Fibroblast of the aortic adventitia (primary cell): ENCODE measurements at regions not wholly inside any gene's neighbourhood (a gene's known extent, or its start where the extent isn't known, plus 50 kb on each side); places are given as distances from the start of the nearest gene placed in this dataset.
"Not testable (repeated sequence)": the region's sequence is repeated elsewhere in the genome, so short reads cannot be mapped to it uniquely, and the experiment has no call there.

ENCODE experiments used
- DNase-seq: peaks from one replicate; pipeline ENCODE4 v3.0.0-alpha.2; 2010; ENCODE audit warnings: low read depth
- H3K4me3 ChIP-seq: 2 replicates; pipeline ENCODE4 v1.5.1; 2011; ENCODE audit warnings: low read depth, mild to moderate bottlenecking, control low read depth, low read length, moderate library complexity
- CTCF ChIP-seq: IDR thresholded peaks from 2 replicates; pipeline ENCODE4 v1.5.1; 2011; ENCODE audit warnings: mild to moderate bottlenecking, low read length, control low read depth, inconsistent platforms; ENCODE audit not compliant: insufficient read depth

- H3K4me3 ChIP-seq = no peak overlapping the region
- no peak for DNase-seq
- no peak for TF ChIP-seq CTCF
Observed at GRCh38 chr4:147104768-147105167, 159.1 kb upstream of the TTC29 start.

- no peak for TF ChIP-seq CTCF
- H3K4me3 ChIP-seq = no peak overlapping the region
- DNase-seq = peak; percentile 39
Observed at GRCh38 chr4:147108409-147108808, 162.7 kb upstream of the TTC29 start.

- DNase-seq = no peak
- TF ChIP-seq CTCF = no peak
- H3K4me3 ChIP-seq = no peak overlapping the region
Observed at GRCh38 chr4:147109800-147110199, 164.1 kb upstream of the TTC29 start.

- TF ChIP-seq CTCF = peak; percentile 15
- H3K4me3 ChIP-seq = no peak overlapping the region
- peak; percentile 61 for DNase-seq
Observed at GRCh38 chr4:147110473-147111367, 165.1 kb upstream of the TTC29 start.

GRCh38 chr4:147112196-147112595 is 166.5 kb upstream of the TTC29 start:
- not testable (repeated sequence) for DNase-seq, H3K4me3 ChIP-seq

GRCh38 chr4:147117431-147117830 is 171.8 kb upstream of the TTC29 start:
- H3K4me3 ChIP-seq = no peak overlapping the region
- DNase-seq = peak; percentile 81
- no peak for TF ChIP-seq CTCF

GRCh38 chr4:147118528-147118927 is 172.9 kb upstream of the TTC29 start:
- TF ChIP-seq CTCF = no peak
- H3K4me3 ChIP-seq = no peak overlapping the region
- DNase-seq = peak; percentile 83
